GM21390 (cell line): ENCODE measurements at regions not wholly inside any gene's neighbourhood (a gene's known extent, or its start where the extent isn't known, plus 50 kb on each side); places are given as distances from the start of the nearest gene placed in this dataset.

ENCODE experiments used
- ATAC-seq: cut with Tn5 transposase; IDR thresholded peaks from one replicate; pipeline ENCODE4 v1.9.1; 2021; ENCODE audit not compliant: unreplicated experiment

- ATAC-seq, result no peak
Observed at GRCh38 chr5:74141053-74141452, 499.5 kb downstream of the ENC1 start.

GRCh38 chr5:74140409-74140808 is 500.1 kb downstream of the ENC1 start:
- no peak for ATAC-seq

GRCh38 chr5:74139589-74139988 is 500.9 kb downstream of the ENC1 start:
- ATAC-seq, result no peak

GRCh38 chr5:74138721-74139120 is 501.8 kb downstream of the ENC1 start:
- no peak for ATAC-seq

- no peak for ATAC-seq
Observed at GRCh38 chr5:74136276-74136825, 504.2 kb downstream of the ENC1 start.

- no peak for ATAC-seq
Observed at GRCh38 chr5:74135033-74135432, 505.5 kb downstream of the ENC1 start.

GRCh38 chr5:74132485-74132884 is 506.5 kb downstream of the ARHGEF28 start:
- no peak for ATAC-seq

GRCh38 chr5:74131250-74131649 is 505.3 kb downstream of the ARHGEF28 start:
- no peak for ATAC-seq

GRCh38 chr5:74130155-74130897 is 504.3 kb downstream of the ARHGEF28 start:
- ATAC-seq, result no peak

- no peak for ATAC-seq
Observed at GRCh38 chr5:74127381-74128320, 501.7 kb downstream of the ARHGEF28 start.

GRCh38 chr5:74126294-74126693 is 500.3 kb downstream of the ARHGEF28 start:
- no peak for ATAC-seq

GRCh38 chr5:74124826-74125225 is 498.8 kb downstream of the ARHGEF28 start:
- ATAC-seq, result no peak

- ATAC-seq, result no peak
Observed at GRCh38 chr5:74123929-74124328, 497.9 kb downstream of the ARHGEF28 start.

GRCh38 chr5:74122979-74123590 is 497.1 kb downstream of the ARHGEF28 start:
- ATAC-seq, result no peak

- no peak for ATAC-seq
Observed at GRCh38 chr5:74122175-74122574, 496.2 kb downstream of the ARHGEF28 start.

GRCh38 chr5:74120585-74120984 is 494.6 kb downstream of the ARHGEF28 start:
- ATAC-seq, result no peak

- ATAC-seq, result no peak
Observed at GRCh38 chr5:74118071-74118470, 492.1 kb downstream of the ARHGEF28 start.

GRCh38 chr5:74116984-74117383 is 491.0 kb downstream of the ARHGEF28 start:
- no peak for ATAC-seq

GRCh38 chr5:74116266-74116665 is 490.3 kb downstream of the ARHGEF28 start:
- no peak for ATAC-seq

GRCh38 chr5:74113927-74114326 is 487.9 kb downstream of the ARHGEF28 start:
- no peak for ATAC-seq

- no peak for ATAC-seq
Observed at GRCh38 chr5:74113196-74113540, 487.2 kb downstream of the ARHGEF28 start.
